Type B pancreatic cell (in vitro differentiated cells): ENCODE measurements at regions not wholly inside any gene's neighbourhood (a gene's known extent, or its start where the extent isn't known, plus 50 kb on each side); places are given as distances from the start of the nearest gene placed in this dataset.
"Not testable (repeated sequence)": the region's sequence is repeated elsewhere in the genome, so short reads cannot be mapped to it uniquely, and the experiment has no call there.

Source experiments
- DNase-seq: peaks from one replicate; pipeline ENCODE4 v3.0.0; 2021; ENCODE audit warnings: mixed read lengths; ENCODE audit not compliant: unreplicated experiment; ENCODE audit errors: extremely low spot score
- H3K27ac Mint-ChIP-seq: 2 replicates; pipeline ENCODE4 v1.8.0; 2021; ENCODE audit warnings: mild to moderate bottlenecking, mixed read lengths
- H3K27me3 Mint-ChIP-seq: 2 replicates; pipeline ENCODE4 v1.8.0; 2021; ENCODE audit warnings: mixed read lengths
- H3K36me3 Mint-ChIP-seq: 2 replicates; pipeline ENCODE4 v1.8.0; 2021; ENCODE audit warnings: mixed read lengths
- H3K4me1 Mint-ChIP-seq: one replicate; pipeline ENCODE4 v1.8.0; 2021; ENCODE audit warnings: mixed read lengths; ENCODE audit not compliant: unreplicated experiment
- H3K4me3 Mint-ChIP-seq: 2 replicates; pipeline ENCODE4 v1.8.0; 2021; ENCODE audit warnings: mild to moderate bottlenecking, mixed read lengths
- H3K9me3 Mint-ChIP-seq: 2 replicates; pipeline ENCODE4 v1.8.0; 2021; ENCODE audit warnings: mixed read lengths
- CTCF ChIP-seq: fragments of 200-600 bp; sonication (generic); conservative IDR thresholded peaks from 2 replicates; pipeline ENCODE4 v1.5.0; 2021; ENCODE audit warnings: antibody characterized with exemption, mild to moderate bottlenecking

- no peaks in the 10 kb centered on the region for H3K27me3 Mint-ChIP-seq
- no peaks in the 10 kb centered on the region for H3K36me3 Mint-ChIP-seq
- H3K27ac Mint-ChIP-seq, result no peak overlapping the region
- H3K4me3 Mint-ChIP-seq, result no peak overlapping the region
- DNase-seq, result no peak
- peaks cover 10% of the 10 kb centered on the region for H3K4me1 Mint-ChIP-seq
- no peak for TF ChIP-seq CTCF
- no peaks in the 10 kb centered on the region for H3K9me3 Mint-ChIP-seq
These were observed 100.1 kb upstream of the SMAD3 start for GRCh38 chr15:66965201-66965900.

- no peak for DNase-seq
- Mint-ChIP-seq H3K27ac (no peak overlapping the region), H3K36me3 (no peaks in the 10 kb centered on the region), H3K4me1 (peaks cover 9% of the 10 kb centered on the region), H3K9me3 (no peaks in the 10 kb centered on the region), H3K4me3 (no peak overlapping the region), H3K27me3 (no peaks in the 10 kb centered on the region)
- peak; percentile 34 for TF ChIP-seq CTCF
These were observed 99.1 kb upstream of the SMAD3 start for GRCh38 chr15:66966256-66966655.

GRCh38 chr15:66968806-66969596, 96.4 kb upstream of the SMAD3 start:
- Mint-ChIP-seq H3K27ac (no peak overlapping the region), H3K4me1 (no peaks in the 10 kb centered on the region), H3K9me3 (no peaks in the 10 kb centered on the region), H3K4me3 (no peak overlapping the region), H3K36me3 (no peaks in the 10 kb centered on the region), H3K27me3 (no peaks in the 10 kb centered on the region)
- no peak for TF ChIP-seq CTCF
- peak; percentile 24 for DNase-seq

GRCh38 chr15:66974131-66974530, 91.3 kb upstream of the SMAD3 start:
- H3K27ac Mint-ChIP-seq, H3K27me3 Mint-ChIP-seq, H3K4me1 Mint-ChIP-seq, H3K4me3 Mint-ChIP-seq, H3K9me3 Mint-ChIP-seq, H3K36me3 Mint-ChIP-seq, DNase-seq: not testable (repeated sequence)

GRCh38 chr15:66976106-66976640, 89.2 kb upstream of the SMAD3 start:
- H3K27ac Mint-ChIP-seq, H3K36me3 Mint-ChIP-seq, H3K27me3 Mint-ChIP-seq, H3K4me1 Mint-ChIP-seq, H3K4me3 Mint-ChIP-seq, H3K9me3 Mint-ChIP-seq: not testable (repeated sequence)
- peak; percentile 51 for DNase-seq

- not testable (repeated sequence) for H3K9me3 Mint-ChIP-seq, DNase-seq, H3K36me3 Mint-ChIP-seq, H3K4me1 Mint-ChIP-seq, H3K27ac Mint-ChIP-seq, H3K4me3 Mint-ChIP-seq
- peaks cover 24% of the 10 kb centered on the region for H3K27me3 Mint-ChIP-seq
These were observed 85.1 kb upstream of the SMAD3 start for GRCh38 chr15:66980326-66980725.

GRCh38 chr15:66981771-66982170, 83.6 kb upstream of the SMAD3 start:
- DNase-seq, result no peak
- no peak for TF ChIP-seq CTCF
- no peak overlapping the region for H3K4me3 Mint-ChIP-seq

More at GRCh38 chr15:66981771-66982170, 83.6 kb upstream of the SMAD3 start:
- Mint-ChIP-seq H3K4me1 (no peaks in the 10 kb centered on the region), H3K27ac (no peak overlapping the region), H3K9me3 (no peaks in the 10 kb centered on the region), H3K27me3 (peaks cover 22% of the 10 kb centered on the region), H3K36me3 (no peaks in the 10 kb centered on the region)
